GM08714 (cell line): ENCODE measurements at regions not wholly inside any gene's neighbourhood (a gene's known extent, or its start where the extent isn't known, plus 50 kb on each side); places are given as distances from the start of the nearest gene placed in this dataset.
"Not testable (repeated sequence)": the region's sequence is repeated elsewhere in the genome, so short reads cannot be mapped to it uniquely, and the experiment has no call there.

Experiments used
- H3K4me3 ChIP-seq: fragments of 200-500 bp; sonication (Bioruptor generic); 2 replicates; pipeline ENCODE4 v1.5.1; 2014; ENCODE audit warnings: mild to moderate bottlenecking, low read length, inconsistent platforms
- ZNF274 ChIP-seq: IDR thresholded peaks from 2 replicates; pipeline ENCODE4 v1.6.1; 2012; ENCODE audit warnings: mild to moderate bottlenecking, low read depth, low read length

DNA sequence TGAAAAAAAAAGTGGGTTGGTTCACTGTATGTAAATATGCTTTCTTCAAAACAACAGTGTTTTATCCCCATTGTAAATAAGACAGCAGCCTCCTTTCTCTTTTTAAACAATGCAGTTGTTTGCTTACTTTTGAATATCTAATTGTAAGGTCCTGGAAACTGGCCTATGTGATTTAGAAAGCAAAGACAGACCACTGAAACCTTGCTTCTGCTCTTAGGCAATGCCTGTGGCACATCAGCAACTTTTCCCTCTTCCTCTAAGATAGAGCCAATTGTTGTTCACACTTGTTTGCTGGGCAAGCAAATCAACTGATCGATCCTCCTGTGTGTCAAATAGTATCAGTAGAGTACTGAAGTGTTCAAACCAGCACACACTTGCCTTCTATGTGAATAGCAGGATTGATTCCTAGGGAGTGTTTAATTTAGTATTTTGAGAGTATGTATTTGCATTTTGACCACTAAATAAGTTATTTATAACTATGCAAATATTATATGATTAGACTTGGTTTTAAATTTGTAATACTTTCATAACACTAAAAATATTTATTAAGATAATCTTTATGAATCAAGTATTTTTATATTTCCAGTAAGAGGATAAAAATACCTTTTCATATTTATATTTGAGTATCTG, 55.4 kb upstream of the GRPR start:
- TF ChIP-seq ZNF274: no peak
- H3K4me3 ChIP-seq: no peak overlapping the region

DNA sequence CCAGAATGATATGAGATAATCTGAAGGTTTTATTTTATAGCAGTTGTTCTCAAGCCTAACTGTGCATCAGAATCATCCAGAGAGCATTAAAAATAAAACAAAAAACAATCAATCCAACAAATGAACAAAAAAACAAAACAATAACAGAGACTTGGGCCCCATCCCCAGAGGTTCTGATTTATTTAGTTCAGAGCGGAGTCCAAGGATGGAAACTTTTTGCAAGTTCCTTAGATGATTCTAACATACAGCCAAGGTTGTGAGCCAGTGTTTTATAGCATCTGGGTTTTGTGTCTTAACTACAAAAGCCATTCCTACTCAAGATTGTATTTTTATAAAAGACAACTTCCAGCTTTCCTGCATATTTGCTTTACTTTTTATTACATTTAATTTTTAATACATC, 59.4 kb upstream of the GRPR start:
- H3K4me3 ChIP-seq: no peak overlapping the region
- no peak for TF ChIP-seq ZNF274

DNA sequence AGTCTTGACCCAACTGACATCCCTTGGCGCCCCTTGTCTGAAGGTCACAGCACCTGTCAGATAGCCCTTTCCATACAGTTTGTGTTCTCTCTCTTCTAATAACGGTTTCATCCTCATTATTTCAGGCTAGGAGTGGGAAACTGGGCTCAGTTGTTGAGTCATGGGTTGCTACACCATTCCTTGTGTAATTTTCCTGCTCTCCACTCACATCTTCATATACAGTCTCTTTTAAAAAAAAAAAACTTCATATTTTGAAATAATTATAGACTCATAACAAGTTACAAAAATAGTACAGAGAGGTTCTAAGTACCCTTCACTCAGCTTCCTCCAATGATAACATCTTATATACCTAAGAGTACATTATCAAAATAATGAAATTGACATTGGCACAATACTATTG, 60.2 kb upstream of the GRPR start:
- H3K4me3 ChIP-seq: no peak overlapping the region
- no peak for TF ChIP-seq ZNF274

DNA sequence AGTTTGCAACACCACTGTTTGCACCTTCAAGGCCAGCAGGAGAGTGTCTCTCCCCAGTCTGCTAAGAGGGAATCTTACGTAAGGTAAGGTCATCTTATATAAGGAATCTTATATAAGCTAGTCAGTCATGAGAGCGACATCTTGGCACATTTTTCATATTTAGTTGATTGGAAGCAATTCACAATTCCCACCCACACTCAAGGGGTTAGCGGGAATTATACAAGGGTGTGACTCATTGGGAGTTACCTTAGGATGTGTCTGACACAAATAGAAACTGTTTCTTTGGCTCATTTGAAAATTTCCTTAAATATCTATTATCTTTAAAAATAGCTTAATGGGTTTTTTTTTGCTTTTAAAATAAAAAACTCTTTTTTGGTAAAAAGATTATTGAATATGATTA, 62.1 kb upstream of the GRPR start:
- H3K4me3 ChIP-seq: no peak overlapping the region
- no peak for TF ChIP-seq ZNF274

DNA sequence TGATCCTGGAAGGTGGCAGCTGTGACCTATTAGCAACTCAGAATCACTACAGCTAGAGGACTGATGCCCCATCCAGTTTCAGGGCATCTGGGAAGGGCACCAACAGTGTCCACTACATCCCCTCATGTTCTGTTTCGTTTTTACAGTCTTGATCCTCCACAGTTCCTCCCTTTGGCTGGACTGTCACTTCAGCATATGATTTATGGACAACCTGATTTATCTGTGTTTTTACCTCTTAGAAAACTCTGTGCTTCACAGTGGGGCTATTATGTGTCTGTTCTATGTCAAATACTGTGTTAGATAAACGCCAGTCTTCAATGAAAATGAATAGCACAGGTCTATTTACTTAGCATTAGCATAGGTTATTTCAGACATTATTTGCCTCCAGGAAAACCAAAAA, 63.1 kb upstream of the GRPR start:
- no peak overlapping the region for H3K4me3 ChIP-seq
- no peak for TF ChIP-seq ZNF274

DNA sequence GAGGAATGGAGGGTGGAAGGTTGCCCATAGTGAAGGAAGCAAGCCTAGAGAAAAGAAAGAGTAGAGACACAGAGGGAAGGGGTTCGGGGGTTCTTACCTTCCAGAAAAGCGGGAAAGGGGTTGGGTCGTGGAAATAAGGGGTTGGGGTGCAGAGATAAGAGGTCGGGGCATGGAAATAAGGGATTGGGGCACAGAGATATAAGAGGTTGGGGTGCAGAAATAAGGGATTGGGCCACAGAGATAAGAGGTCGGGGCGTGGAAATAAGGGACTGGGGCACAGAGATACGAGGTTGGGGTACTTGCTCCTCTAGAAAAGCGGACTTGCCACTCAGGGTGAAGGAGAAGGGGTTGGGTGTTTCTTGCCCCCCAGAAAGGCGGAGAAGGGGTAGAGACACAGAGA, 74.2 kb upstream of the GRPR start:
- not testable (repeated sequence) for H3K4me3 ChIP-seq

DNA sequence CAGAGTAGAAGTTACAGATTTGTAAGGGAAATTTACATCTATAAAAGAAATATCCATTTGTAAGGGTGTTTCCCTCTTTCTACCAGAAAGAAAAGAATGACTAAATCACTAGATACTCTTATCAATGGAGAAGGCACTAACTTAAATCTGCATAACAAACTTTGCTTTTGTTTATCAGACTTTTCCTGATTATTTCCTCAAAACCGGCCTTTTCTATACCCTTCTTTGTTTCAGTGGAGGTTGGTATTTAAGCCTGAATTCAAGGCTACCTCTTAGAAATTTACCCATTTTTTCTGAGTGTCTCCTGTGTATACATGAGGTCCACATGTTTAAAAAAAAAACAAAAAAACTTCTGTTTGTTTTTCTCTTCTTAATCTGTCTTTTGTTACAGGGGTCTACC, 80.4 kb upstream of the GRPR start:
- TF ChIP-seq ZNF274: no peak

DNA sequence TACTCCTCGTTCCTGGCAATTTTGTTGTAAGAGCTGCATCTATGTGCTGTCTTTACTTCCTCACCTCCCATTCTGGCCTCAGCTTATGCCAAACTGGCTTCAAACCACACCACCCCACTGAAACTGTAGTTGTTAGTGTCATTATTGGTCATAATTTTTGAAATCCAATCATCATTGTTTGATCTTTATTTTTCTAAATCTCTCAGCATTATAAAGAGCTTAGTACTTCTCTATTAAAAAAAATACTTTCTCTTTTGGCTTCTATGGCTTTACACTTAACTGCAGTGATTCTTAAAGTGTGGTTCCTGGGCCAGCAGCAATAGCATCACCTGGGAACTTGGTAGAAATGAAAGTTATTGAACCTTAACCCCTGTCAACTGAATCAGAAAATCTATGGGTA, 83.5 kb upstream of the GRPR start:
- H3K4me3 ChIP-seq: no peak overlapping the region
- no peak for TF ChIP-seq ZNF274

More for the DNA sequence above, 80.4 kb upstream of the GRPR start:
- H3K4me3 ChIP-seq: no peak overlapping the region

DNA sequence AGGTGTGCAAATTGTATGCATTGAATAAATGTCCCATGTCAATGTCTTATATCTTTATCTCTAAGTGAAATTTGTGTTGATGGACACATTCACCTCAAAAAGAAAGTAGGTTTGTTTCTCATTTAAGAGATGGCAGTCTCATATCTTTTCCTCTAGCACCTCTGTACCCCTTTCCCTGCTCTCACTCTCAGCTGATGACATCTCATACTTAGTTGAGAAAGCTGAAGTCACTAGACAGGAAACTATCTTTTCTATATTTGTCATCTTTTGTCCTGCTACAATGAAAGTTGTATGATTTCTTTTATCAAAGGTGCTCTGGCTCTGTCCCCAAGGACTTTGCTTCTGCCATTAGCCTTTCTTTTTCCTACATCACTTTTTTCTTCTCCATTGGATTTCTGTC, 84.0 kb upstream of the GRPR start:
- no peak for TF ChIP-seq ZNF274
- no peak overlapping the region for H3K4me3 ChIP-seq

DNA sequence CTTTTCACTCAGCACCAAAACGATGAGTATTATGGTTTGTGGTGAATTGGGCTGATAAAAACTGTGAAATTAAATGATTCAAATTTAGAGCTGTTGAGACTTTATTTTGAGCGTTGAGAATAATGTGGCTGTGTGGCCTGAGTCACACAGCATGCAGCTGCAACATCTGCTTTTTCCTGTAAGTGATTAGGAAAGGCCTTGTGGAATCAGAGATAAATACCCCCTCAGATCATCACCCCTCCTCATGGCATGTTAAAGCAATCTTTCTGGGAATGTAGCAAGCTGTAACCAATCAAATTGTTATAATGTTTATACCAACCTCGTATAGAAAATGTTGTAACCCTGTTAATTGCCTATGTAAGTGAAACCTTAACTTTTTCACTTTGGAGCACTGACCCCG, 90.0 kb upstream of the GRPR start:
- no peak for TF ChIP-seq ZNF274
- H3K4me3 ChIP-seq: no peak overlapping the region

DNA sequence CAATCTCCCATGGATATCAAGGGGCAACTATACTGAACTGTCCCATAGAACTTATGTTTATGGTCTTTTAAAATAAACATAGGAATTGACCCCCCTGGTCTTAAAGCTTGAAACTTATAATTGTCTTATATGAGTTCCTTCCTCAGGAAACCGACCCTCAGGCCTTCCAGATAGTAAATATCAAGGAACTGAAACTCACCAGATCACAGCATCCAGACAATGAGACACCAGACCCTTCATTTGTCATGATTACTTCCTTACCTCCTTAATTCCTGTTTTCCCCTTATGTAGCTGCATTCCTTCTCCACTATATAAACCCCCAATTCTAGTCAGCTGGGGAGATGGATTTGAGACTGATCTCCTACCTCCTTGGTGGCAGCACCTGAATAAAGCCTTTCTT, 94.8 kb upstream of the GRPR start:
- no peak overlapping the region for H3K4me3 ChIP-seq
- no peak for TF ChIP-seq ZNF274

DNA sequence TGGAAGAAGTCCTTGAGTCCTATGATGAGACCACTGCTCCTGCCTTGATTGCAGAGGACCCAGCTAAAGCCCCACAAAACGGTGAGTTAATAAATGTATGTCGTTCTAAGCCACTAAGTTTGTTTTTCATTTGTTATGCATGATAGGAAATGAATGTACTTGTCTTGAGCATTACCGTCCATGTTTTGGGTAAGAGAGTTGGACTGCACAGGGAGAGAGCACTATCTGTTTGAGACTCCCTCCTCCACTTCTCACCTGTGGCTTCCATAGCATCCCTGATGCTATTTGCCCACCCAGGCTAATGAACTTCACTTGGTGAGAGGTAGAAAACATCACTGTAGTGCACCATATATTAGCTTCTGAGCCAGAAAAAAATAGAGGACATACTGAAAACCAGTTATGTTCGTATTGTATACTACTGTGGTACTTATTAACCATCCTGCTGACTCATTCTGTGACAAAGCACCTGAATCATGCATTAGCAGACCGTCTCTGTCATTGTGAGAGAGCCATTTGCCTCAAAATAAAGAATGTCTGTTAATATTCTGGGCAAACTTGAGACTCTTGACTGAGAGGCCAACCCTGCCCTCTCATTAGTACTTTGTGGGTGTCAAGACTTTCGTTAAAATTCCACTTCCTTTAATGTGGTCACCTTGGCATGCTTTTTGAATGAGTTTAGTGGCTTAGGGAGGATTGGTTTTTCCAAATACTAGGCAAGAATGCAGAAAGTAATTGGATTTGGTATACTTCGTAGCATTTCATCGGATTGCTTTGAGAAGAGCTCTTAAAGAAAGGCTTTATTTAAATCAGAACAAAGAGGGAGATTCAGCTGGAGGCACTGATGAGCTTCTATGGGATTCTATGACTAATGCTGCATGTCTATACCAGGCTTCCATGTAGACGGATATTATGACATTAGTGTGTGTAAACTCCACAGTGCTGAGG, 99.3 kb upstream of the GRPR start:
- peak overlapping the region; percentile 65; the same call in 1 of the 2 replicates for H3K4me3 ChIP-seq

DNA sequence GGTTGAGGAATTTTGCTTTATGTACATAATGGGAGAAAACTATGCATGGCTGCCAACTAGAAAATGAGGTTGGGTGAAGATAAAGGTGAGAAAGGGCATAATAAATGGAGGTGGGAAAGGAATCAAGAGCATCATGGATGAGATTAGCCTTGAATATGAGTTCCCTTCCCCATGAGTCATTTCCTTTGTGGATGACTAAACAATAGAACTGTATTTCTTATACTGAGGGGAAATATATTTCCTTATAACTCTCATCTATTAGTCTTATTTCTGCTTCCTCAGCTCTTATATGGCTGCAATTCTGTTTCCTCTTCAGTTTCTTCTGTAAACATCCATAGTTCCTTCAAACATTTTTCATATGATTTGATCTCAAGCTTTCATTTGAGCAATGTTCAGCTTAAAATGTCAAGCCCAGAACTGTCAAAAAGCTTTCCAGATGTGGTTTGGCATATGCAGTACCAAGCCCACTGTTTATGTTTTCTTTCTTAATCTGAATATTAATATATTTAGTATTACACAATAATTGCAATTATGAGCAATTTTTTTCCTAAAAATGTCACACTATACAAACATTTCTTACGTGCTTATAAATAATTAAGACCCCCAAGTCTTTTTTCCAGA, 100.7 kb upstream of the GRPR start:
- no peak for TF ChIP-seq ZNF274
- no peak overlapping the region for H3K4me3 ChIP-seq

More for the DNA sequence above, 99.3 kb upstream of the GRPR start:
- no peak for TF ChIP-seq ZNF274

DNA sequence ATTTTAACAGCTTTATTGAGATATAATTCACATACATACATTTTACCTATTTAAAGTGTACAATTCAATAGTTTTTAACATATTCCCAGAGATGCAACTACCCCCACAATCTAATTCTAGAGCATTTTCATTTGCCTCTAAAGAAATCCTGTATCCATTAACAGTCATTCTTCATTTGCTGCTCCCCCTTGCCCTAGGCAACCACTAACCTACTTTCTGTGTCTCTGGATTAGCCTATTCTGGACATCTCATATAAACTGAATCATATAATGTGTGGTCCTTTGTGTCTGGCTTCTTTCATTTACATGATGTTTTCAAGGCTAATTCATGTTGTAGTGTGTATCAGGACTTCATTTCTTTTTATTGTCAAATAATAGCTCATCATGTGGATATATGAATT, 105.1 kb upstream of the GRPR start:
- no peak overlapping the region for H3K4me3 ChIP-seq
- TF ChIP-seq ZNF274: no peak

DNA sequence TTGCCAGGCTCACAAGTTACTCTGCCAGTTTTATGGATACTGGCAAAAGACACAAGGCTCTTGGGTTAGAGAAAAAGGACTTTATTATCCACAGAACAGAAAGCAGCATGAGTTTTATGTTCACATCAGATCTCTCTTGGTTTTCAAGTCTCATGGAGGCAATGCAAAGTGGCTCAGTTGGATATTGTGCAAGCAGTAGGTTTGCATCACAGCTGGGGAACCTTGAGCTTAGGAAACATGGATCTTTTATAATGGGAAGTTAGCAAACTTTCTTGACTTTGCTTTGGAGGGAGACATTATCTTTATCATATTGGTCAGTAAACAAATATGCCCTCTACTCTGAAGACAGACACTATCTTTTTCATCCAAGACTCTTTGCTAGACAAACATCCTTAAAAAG, 109.2 kb upstream of the GRPR start:
- no peak for TF ChIP-seq ZNF274
- no peak overlapping the region for H3K4me3 ChIP-seq
